Lower leg skin (tissue), 4 donors: ENCODE measurements at regions not wholly inside any gene's neighbourhood (a gene's known extent, or its start where the extent isn't known, plus 50 kb on each side); places are given as distances from the start of the nearest gene placed in this dataset.

ENCODE experiments used
- DNase-seq, 2 donors: peaks; one replicate each; pipeline ENCODE4 v3.0.0-alpha.2; 2019; ENCODE audit warnings: low spot score in 2 of 2
- H3K4me3 ChIP-seq: fragments of 200-600 bp; sonication (generic); 2 replicates; pipeline ENCODE4 v1.5.1; 2017; ENCODE audit warnings: mild to moderate bottlenecking, low read depth; ENCODE audit not compliant: poor library complexity, severe bottlenecking
- POLR2A ChIP-seq, 2 donors: fragments of 450-650 bp; IDR thresholded peaks; one replicate each; pipeline ENCODE4 v1.6.1; 2016 to 2017; ENCODE audit warnings: antibody characterized with exemption in 2 of 2, mild to moderate bottlenecking in 1 of 2, moderate library complexity in 1 of 2
- WGBS, 2 donors: methylation state at CpG; one replicate each; pipeline ENCODE4 v1.1.5; 2018; 5-methylcytosine and 5-hydroxymethylcytosine counted together
- intact Hi-C: fragments of 100-400 bp; cut with DNase I; formaldehyde crosslinking; loops from one replicate; pipeline ENCODE4 v1.15.0; 2023; ENCODE audit warnings: low total_unique reads
- TF ChIP-seq, protein P1 (sequence below), 3 donors: fragments of 450-650 bp; IDR thresholded peaks; one replicate each; pipeline ENCODE4 v1.5.1; 2016; ENCODE audit warnings: antibody characterized with exemption in 3 of 3, mild to moderate bottlenecking in 3 of 3, moderate library complexity in 2 of 3

DNA sequence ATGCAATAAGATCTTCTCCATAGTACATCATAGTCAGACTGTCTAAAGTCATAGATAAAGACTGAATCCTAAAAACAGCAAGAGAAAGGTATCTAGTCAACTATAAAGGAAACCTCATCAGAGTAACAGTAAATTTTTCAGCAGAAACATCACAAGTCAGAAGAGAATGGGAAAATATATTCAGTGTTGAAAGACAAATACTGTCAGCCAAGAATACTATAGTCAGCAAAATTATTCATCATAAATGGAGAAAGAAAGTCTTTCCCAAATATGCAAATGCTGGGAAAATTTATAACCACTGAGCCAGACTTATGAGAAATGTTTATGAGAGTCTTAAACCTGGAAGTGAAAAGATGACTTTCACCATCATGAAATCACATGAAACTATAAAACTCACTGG, 136.7 kb downstream of the KDR start:
- intact Hi-C loops = no loop called here

DNA sequence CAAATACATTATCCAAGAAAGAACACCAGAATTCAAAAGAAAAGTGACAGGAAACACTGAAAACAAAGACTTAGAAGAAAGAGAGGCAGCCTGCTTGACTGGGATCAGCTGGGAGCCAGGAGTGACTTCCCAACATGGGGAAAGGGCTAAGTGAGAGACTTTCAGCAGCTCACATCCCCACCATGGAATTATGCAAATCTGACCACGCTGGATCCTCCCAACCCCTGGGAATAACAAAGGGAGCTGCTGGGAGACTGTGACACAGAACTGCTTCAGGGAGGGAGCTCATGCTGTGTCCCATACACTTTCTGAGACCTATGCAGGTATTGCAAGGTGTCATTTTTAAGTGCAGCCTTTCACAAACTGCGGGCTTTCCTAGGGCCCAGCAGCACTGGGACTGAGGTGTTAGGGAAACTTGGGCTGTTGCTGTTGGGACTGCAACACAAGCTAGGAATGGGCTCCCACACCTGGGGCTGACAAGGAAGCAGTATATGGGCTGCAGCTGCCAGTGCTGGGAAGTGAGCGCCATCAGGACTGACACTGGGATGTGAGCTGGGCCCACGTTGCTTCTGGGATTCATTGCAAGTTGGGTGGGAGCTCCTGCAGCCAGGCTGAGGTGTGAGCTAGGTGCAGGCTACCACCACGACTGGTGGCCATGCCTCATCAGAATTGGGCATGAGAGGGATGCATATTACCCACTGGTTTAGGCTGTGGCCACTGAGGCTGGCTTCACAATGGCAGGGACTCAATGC, 139.1 kb downstream of the KDR start:
- DNase-seq = no peak
- 61 to 76% methylated on average over 3 to 5 of the region's 5 CpGs for WGBS, 2 donors
- intact Hi-C loops = no loop called here
- TF ChIP-seq, protein P1, sequence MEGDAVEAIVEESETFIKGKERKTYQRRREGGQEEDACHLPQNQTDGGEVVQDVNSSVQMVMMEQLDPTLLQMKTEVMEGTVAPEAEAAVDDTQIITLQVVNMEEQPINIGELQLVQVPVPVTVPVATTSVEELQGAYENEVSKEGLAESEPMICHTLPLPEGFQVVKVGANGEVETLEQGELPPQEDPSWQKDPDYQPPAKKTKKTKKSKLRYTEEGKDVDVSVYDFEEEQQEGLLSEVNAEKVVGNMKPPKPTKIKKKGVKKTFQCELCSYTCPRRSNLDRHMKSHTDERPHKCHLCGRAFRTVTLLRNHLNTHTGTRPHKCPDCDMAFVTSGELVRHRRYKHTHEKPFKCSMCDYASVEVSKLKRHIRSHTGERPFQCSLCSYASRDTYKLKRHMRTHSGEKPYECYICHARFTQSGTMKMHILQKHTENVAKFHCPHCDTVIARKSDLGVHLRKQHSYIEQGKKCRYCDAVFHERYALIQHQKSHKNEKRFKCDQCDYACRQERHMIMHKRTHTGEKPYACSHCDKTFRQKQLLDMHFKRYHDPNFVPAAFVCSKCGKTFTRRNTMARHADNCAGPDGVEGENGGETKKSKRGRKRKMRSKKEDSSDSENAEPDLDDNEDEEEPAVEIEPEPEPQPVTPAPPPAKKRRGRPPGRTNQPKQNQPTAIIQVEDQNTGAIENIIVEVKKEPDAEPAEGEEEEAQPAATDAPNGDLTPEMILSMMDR (IDR thresholded peaks at IDR 0.05) = no peak
- TF ChIP-seq POLR2A (IDR thresholded peaks at IDR 0.05) = no peak
- H3K4me3 ChIP-seq = no peak overlapping the region

More for the DNA sequence above, 136.7 kb downstream of the KDR start:
- no peak for TF ChIP-seq POLR2A (IDR thresholded peaks at IDR 0.05)
- TF ChIP-seq, protein P1 (IDR thresholded peaks at IDR 0.05) = no peak
- DNase-seq = no peak
- no peak overlapping the region for H3K4me3 ChIP-seq

DNA sequence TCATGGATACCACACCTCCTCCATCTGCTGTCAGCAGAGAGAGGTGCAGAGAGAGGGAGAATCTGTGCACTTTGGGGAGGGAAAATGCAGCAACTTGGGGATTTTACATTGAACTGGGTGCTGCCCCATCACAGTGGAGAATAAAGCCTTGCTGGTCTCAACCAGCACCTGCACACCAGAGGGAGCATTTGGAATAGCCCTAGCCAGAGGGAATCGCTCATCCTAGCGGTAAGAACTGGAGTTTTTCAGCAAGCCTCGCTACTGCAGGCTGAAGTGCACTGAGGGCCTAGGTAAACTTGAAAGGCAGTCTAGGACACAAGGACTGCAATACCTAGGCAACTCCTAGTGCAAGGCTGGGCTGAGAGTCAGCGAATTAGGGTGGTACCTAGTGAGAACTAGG, 148.7 kb downstream of the KDR start:
- 71 to 73% methylated on average over 4 of the region's 4 CpGs for WGBS, 2 donors
- H3K4me3 ChIP-seq = no peak overlapping the region
- intact Hi-C loops = loop anchor here (10.0 kb wide), 1 partner anchor 348 kb away; no protein-coding TSS in a partner anchor
- TF ChIP-seq, protein P1 (IDR thresholded peaks at IDR 0.05) = no peak
- TF ChIP-seq POLR2A (IDR thresholded peaks at IDR 0.05) = no peak
- no peak for DNase-seq

DNA sequence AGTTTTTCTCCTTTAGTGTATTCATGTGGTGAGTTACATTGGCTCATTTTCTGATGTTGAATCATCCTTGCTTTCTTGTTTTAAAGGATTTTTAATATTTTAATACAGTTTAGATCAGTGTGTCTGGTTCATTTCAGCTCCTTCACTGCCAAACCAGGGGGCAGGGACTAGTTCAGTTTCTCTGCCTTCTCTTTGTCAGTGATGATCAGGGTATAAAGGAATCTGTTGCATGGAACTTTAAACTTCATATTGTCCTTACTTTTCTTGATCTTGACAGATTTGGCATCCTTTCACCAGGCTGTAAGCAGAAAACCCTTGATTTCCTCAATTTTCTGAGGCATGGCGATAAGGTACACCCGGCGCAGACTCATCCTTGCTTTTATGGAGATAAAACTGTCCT, 149.4 kb downstream of the KDR start:
- TF ChIP-seq POLR2A (IDR thresholded peaks at IDR 0.05) = no peak
- TF ChIP-seq, protein P1 (IDR thresholded peaks at IDR 0.05) = no peak
- intact Hi-C loops = loop anchor here (10.0 kb wide), 1 partner anchor 349 kb away; no protein-coding TSS in a partner anchor
- WGBS, 2 donors = 92 to 97% methylated on average over 3 of the region's 3 CpGs
- no peak for DNase-seq
- H3K4me3 ChIP-seq = no peak overlapping the region

DNA sequence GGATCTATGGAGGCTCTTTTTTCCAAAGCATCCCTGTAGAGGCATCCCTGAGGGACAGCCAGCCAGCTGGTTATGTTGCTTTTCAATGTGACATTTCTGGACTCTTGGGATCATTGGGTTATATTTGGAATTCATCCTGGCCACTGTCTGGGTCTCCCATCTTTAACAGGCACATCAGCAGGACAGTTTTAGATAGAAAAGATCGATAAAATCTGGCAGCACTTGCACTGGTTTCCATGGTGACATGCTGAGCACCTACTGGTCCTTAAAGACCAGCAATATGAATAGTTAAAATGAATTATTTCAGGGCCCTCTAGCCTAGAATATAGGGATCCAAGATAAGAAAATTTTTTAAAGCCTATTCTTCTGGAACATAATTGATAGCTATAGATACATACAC, 151.6 kb downstream of the KDR start:
- DNase-seq = no peak
- no peak for TF ChIP-seq POLR2A (IDR thresholded peaks at IDR 0.05)
- TF ChIP-seq, protein P1 (IDR thresholded peaks at IDR 0.05) = no peak
- WGBS, 2 donors = 67 to 87% methylated on average over 1 of the region's 1 CpG

More for the DNA sequence above, 151.6 kb downstream of the KDR start:
- intact Hi-C loops = loop anchor here (10.0 kb wide), 1 partner anchor 351 kb away; no protein-coding TSS in a partner anchor
- no peak overlapping the region for H3K4me3 ChIP-seq
